ENCODE measurements at regions not wholly inside any gene's neighbourhood (a gene's known extent, or its start where the extent isn't known, plus 50 kb on each side); places are given as distances from the start of the nearest gene placed in this dataset.

DNA sequence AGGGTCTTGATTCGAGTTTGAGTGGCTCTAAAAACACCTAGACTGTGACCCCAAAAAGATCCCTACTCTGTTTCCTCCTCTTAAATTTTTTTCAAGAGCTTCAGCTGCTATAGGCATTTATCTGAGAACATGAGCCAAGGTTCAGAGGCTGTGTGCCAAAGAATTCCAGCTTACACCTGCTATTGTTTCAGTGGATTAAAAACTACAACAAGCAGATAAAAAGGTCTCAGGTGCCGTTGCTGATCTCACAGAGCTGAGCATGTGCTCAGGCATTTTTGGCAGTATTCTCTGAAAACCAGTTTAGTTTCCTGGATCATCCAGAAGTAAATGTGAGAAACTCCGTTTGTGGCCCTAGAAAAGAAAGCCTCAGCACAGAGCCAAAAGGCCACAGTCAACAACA lies 349.2 kb downstream of the DEPDC1B start:
- 59 to 80% methylated on average over 3 of the region's 3 CpGs for WGBS, 2 donors

GRCh38 chr5:60349891-60350415 lies 350.0 kb downstream of the DEPDC1B start:
- Histone ChIP-seq H3K4me3 (no peak overlapping the region), H3K9me3 (ENCODE audit: control insufficient read depth in 4 of 4, insufficient read depth in 3 of 4, low read length in 3 of 4) (no peaks in the 10 kb centered on the region), H3K27ac (ENCODE audit: low read depth in 1 of 2, low read length in 1 of 2) (no peak overlapping the region), H3K9ac (ENCODE audit: insufficient read depth in 1 of 2, low read length in 2 of 2) (no peak overlapping the region), H3K27me3 (ENCODE audit: control insufficient read depth in 3 of 3, insufficient read depth in 3 of 3, low read length in 2 of 3) (no peaks in the 10 kb centered on the region), H3K36me3 (ENCODE audit: control insufficient read depth in 4 of 4, insufficient read depth in 4 of 4, low read length in 4 of 4) (no peaks in the 10 kb centered on the region), H3K4me1 (ENCODE audit: control insufficient read depth in 5 of 5, insufficient read depth in 5 of 5, low read length in 5 of 5) (no peaks in the 10 kb centered on the region)
- no peak for TF ChIP-seq CTCF (IDR thresholded peaks at IDR 0.05; ENCODE audit: control extremely low read depth, extremely low read depth)
- WGBS, 2 donors = 91 to 92% methylated on average over 2 of the region's 2 CpGs
- DNase-seq (no peak), ATAC-seq (ENCODE audit: insufficient read depth, low FRiP score) (no peak)

More for the DNA sequence above, 349.2 kb downstream of the DEPDC1B start:
- ATAC-seq (ENCODE audit: insufficient read depth, low FRiP score) (no peak), DNase-seq (peak in 1 of 3 donors; percentile 34)
- Histone ChIP-seq H3K9ac (ENCODE audit: insufficient read depth in 1 of 2, low read length in 2 of 2) (no peak overlapping the region), H3K9me3 (ENCODE audit: control insufficient read depth in 4 of 4, insufficient read depth in 3 of 4, low read length in 3 of 4) (no peaks in the 10 kb centered on the region), H3K27ac (ENCODE audit: low read depth in 1 of 2, low read length in 1 of 2) (no peak overlapping the region), H3K36me3 (ENCODE audit: control insufficient read depth in 4 of 4, insufficient read depth in 4 of 4, low read length in 4 of 4) (no peaks in the 10 kb centered on the region), H3K4me1 (ENCODE audit: control insufficient read depth in 5 of 5, insufficient read depth in 5 of 5, low read length in 5 of 5) (no peaks in the 10 kb centered on the region), H3K4me3 (no peak overlapping the region), H3K27me3 (ENCODE audit: control insufficient read depth in 3 of 3, insufficient read depth in 3 of 3, low read length in 2 of 3) (no peaks in the 10 kb centered on the region)
- TF ChIP-seq CTCF (IDR thresholded peaks at IDR 0.05; ENCODE audit: control extremely low read depth, extremely low read depth) = no peak

GRCh38 chr5:60346393-60346792 lies 353.6 kb downstream of the DEPDC1B start:
- no peaks in the 10 kb centered on the region for H3K4me1 ChIP-seq (ENCODE audit: control insufficient read depth in 5 of 5, insufficient read depth in 5 of 5, low read length in 5 of 5)
- DNase-seq = no peak

More at GRCh38 chr5:60346393-60346792, 353.6 kb downstream of the DEPDC1B start:
- no peak for ATAC-seq (ENCODE audit: insufficient read depth, low FRiP score)
- no peaks in the 10 kb centered on the region for H3K27me3 ChIP-seq (ENCODE audit: control insufficient read depth in 3 of 3, insufficient read depth in 3 of 3, low read length in 2 of 3)
- no peaks in the 10 kb centered on the region for H3K36me3 ChIP-seq (ENCODE audit: control insufficient read depth in 4 of 4, insufficient read depth in 4 of 4, low read length in 4 of 4)
- no peak overlapping the region for H3K4me3 ChIP-seq
- no peak overlapping the region for H3K27ac ChIP-seq (ENCODE audit: low read depth in 1 of 2, low read length in 1 of 2)
- H3K9me3 ChIP-seq (ENCODE audit: control insufficient read depth in 4 of 4, insufficient read depth in 3 of 4, low read length in 3 of 4) = no peaks in the 10 kb centered on the region
- WGBS, 2 donors = 83 to 85% methylated on average over 1 of the region's 1 CpG
- TF ChIP-seq CTCF (IDR thresholded peaks at IDR 0.05; ENCODE audit: control extremely low read depth, extremely low read depth) = no peak
- no peak overlapping the region for H3K9ac ChIP-seq (ENCODE audit: insufficient read depth in 1 of 2, low read length in 2 of 2)

All from lung (tissue), 11 donors.